HepG2 (cell line): ENCODE measurements at regions not wholly inside any gene's neighbourhood (a gene's known extent, or its start where the extent isn't known, plus 50 kb on each side); places are given as distances from the start of the nearest gene placed in this dataset.

Source experiments
- ATAC-seq: fragments of 200-7000 bp; cut with Tn5 transposase; 3 replicates; pipeline ENCODE4 v1.9.1; 2020; ENCODE audit warnings: mild to moderate bottlenecking, moderate library complexity
- BruUV-seq: library from RNA; stranded (reverse); fragments of 400-500 nt; replicated peaks from 2 replicates; lab custom pipeline; 2021; lab: Mats Ljungman, UMichigan
- CTCF ChIA-PET: fragments of 300-600 bp; formaldehyde crosslinking; extraction: SDS; loops from one replicate; lab custom pipeline; 2021; ENCODE audit warnings: low total read pairs, inconsistent platforms, low intra/inter-chr PET ratio; lab: Yijun Ruan, JAX
- POLR2A ChIA-PET: fragments of 350-600 bp; sonication (Branson Sonifier 250); formaldehyde crosslinking; loops from one replicate; lab custom pipeline; 2020; ENCODE audit warnings: antibody characterized with exemption, inconsistent platforms; lab: Yijun Ruan, JAX
- DNase-seq: peaks from one replicate; pipeline ENCODE4 v3.0.0-alpha.2; 2015; ENCODE audit warnings: low spot score
- FAIRE-seq: peaks from 3 replicates; lab custom pipeline; 2011; peaks lifted over from hg19 to GRCh38; lab: Jason Lieb, UNC
- H2AFZ ChIP-seq: one replicate; pipeline ENCODE4 v1.6.1; 2011; ENCODE audit warnings: low read length, inconsistent platforms
- H3K27ac ChIP-seq: fragments of 300-600 bp; 3 replicates; pipeline ENCODE4 v1.8.0; 2011; ENCODE audit warnings: mixed run types, mild to moderate bottlenecking, mixed read lengths, low read length, inconsistent platforms; ENCODE audit not compliant: insufficient read depth; ENCODE audit errors: extremely low read length
- H3K27me3 ChIP-seq, 2 experiments: fragments of 200-600 bp in 1 of 2; 2 replicates in 1 of 2; 3 replicates in 1 of 2; pipeline versions ENCODE4 v1.6.0 to v1.8.0; 2011; ENCODE audit warnings: low read length in 2 of 2, mild to moderate bottlenecking in 2 of 2, moderate library complexity in 2 of 2, inconsistent platforms in 1 of 2; ENCODE audit not compliant: insufficient read depth in 2 of 2, control insufficient read depth in 1 of 2
- H3K36me3 ChIP-seq, 2 experiments: fragments of 200-600 bp in 1 of 2; replicated peaks in 1 of 2; 2 replicates in 1 of 2; 3 replicates in 1 of 2; pipeline versions ENCODE4 v1.5.1 to v1.8.0; 2011; ENCODE audit warnings: low read length in 2 of 2, inconsistent platforms in 1 of 2; ENCODE audit not compliant: insufficient read depth in 2 of 2, control insufficient read depth in 1 of 2
- H3K4me1 ChIP-seq: 2 replicates; pipeline ENCODE4 v1.5.1; 2012; ENCODE audit warnings: low read length, inconsistent platforms; ENCODE audit not compliant: insufficient read depth
- H3K4me2 ChIP-seq: 2 replicates; pipeline ENCODE4 v1.6.0; 2011; ENCODE audit warnings: low read depth, low read length, inconsistent platforms
- H3K4me3 ChIP-seq, 3 experiments: fragments of 200-600 bp in 1 of 3; sonication (generic), shearing (Covaris generic) in 1 of 3; replicated peaks in 1 of 3; 2 replicates each; pipeline ENCODE4 v1.5.1; 2011 to 2016; ENCODE audit warnings: low read length in 3 of 3, inconsistent platforms in 2 of 3, low read depth in 2 of 3, mild to moderate bottlenecking in 2 of 3, control low read depth in 1 of 3, mixed read lengths in 1 of 3; ENCODE audit not compliant: insufficient read depth in 1 of 3
- H3K79me2 ChIP-seq: one replicate; pipeline ENCODE4 v1.6.1; 2011; ENCODE audit warnings: low read length, inconsistent platforms; ENCODE audit not compliant: insufficient read depth
- H3K9ac ChIP-seq: 2 replicates; pipeline ENCODE4 v1.6.0; 2011; ENCODE audit warnings: mild to moderate bottlenecking, low read depth, low read length, inconsistent platforms; ENCODE audit not compliant: insufficient read depth
- H3K9me3 ChIP-seq: 2 replicates; pipeline ENCODE4 v1.5.1; 2012; ENCODE audit warnings: mild to moderate bottlenecking, low read length
- H4K20me1 ChIP-seq: 2 replicates; pipeline ENCODE4 v1.6.0; 2011; ENCODE audit warnings: inconsistent platforms, mild to moderate bottlenecking, low read length, moderate library complexity; ENCODE audit not compliant: insufficient read depth
- ATF4 ChIP-seq, 2 experiments: fragments of 450-650 bp in 1 of 2; sonication (generic) in 1 of 2; formaldehyde crosslinking; IDR thresholded peaks; 2 replicates each; pipeline versions ENCODE4 v1.5.0 to v1.8.0; 2020 to 2022; ENCODE audit warnings: mild to moderate bottlenecking in 1 of 2, missing genetic modification reagents in 1 of 2
- CREM ChIP-seq, 2 experiments: sonication (generic) in 1 of 2; formaldehyde crosslinking in 1 of 2; IDR thresholded peaks; 2 replicates each; pipeline versions ENCODE4 v1.4.0 to v1.6.1; 2016 to 2020; ENCODE audit warnings: antibody characterized with exemption in 1 of 2, mild to moderate bottlenecking in 1 of 2, missing genetic modification reagents in 1 of 2
- DNMT1 ChIP-seq: sonication (generic); formaldehyde crosslinking; IDR thresholded peaks from 2 replicates; pipeline ENCODE4 v1.5.1; 2020; ENCODE audit warnings: mild to moderate bottlenecking, missing genetic modification reagents
- FOXA3 ChIP-seq: IDR thresholded peaks from 2 replicates; pipeline ENCODE4 v1.6.1; 2016; ENCODE audit warnings: missing genetic modification reagents, missing compliant biosample characterization
- FOXM1 ChIP-seq: sonication (generic); formaldehyde crosslinking; IDR thresholded peaks from 2 replicates; pipeline ENCODE4 v1.5.0; 2020; ENCODE audit warnings: missing genetic modification reagents
- HES4 ChIP-seq: sonication (generic); formaldehyde crosslinking; IDR thresholded peaks from 2 replicates; pipeline ENCODE4 v1.9.0; 2021; ENCODE audit warnings: mild to moderate bottlenecking, missing genetic modification reagents, borderline replicate concordance
- PRPF4 ChIP-seq: fragments of 200-400 bp; formaldehyde crosslinking; IDR thresholded peaks from 2 replicates; pipeline ENCODE4 v1.6.1; 2016; ENCODE audit warnings: low read length, low read depth; ENCODE audit not compliant: poor library complexity, severe bottlenecking
- ZBTB14 ChIP-seq: sonication (generic); formaldehyde crosslinking; IDR thresholded peaks from 2 replicates; pipeline ENCODE4 v1.4.0; 2020; ENCODE audit warnings: missing genetic modification reagents
- ZNF264 ChIP-seq: sonication (generic); formaldehyde crosslinking; IDR thresholded peaks from 2 replicates; pipeline ENCODE4 v1.4.0; 2020; ENCODE audit warnings: missing genetic modification reagents
- ZNF431 ChIP-seq: sonication (generic); formaldehyde crosslinking; IDR thresholded peaks from 2 replicates; pipeline ENCODE4 v1.9.0; 2022; ENCODE audit warnings: missing genetic modification reagents, low read depth, mild to moderate bottlenecking, borderline replicate concordance
- ZNF512B ChIP-seq: sonication (generic); formaldehyde crosslinking; IDR thresholded peaks from 2 replicates; pipeline ENCODE4 v1.5.1; 2020; ENCODE audit warnings: missing genetic modification reagents, mild to moderate bottlenecking, borderline replicate concordance
- ZSCAN9 ChIP-seq: IDR thresholded peaks from 2 replicates; pipeline ENCODE4 v1.6.1; 2016; ENCODE audit warnings: borderline replicate concordance
- WGBS: methylation state at CpG from one replicate; pipeline ENCODE4 v1.1.6; 2017; ENCODE audit warnings: low lambda C conversion rate; 5-methylcytosine and 5-hydroxymethylcytosine counted together
- in situ Hi-C: cut with HindIII; loops from 2 replicates; pipeline ENCODE4 v1.10.0; 2017; ENCODE audit warnings: low pct_unique_long_range_greater_than_20kb; ENCODE audit not compliant: extremely low pct_ligation_motif_present
- intact Hi-C: fragments of 100-400 bp; cut with micrococcal nuclease; formaldehyde crosslinking; loops from one replicate; pipeline ENCODE4 v1.10.0; 2022; ENCODE audit not compliant: unreplicated experiment
- TF ChIP-seq, protein P1 (sequence below): sonication (generic); formaldehyde crosslinking; IDR thresholded peaks from 2 replicates; pipeline ENCODE4 v1.8.0; 2023; ENCODE audit warnings: mild to moderate bottlenecking, missing genetic modification reagents

DNA sequence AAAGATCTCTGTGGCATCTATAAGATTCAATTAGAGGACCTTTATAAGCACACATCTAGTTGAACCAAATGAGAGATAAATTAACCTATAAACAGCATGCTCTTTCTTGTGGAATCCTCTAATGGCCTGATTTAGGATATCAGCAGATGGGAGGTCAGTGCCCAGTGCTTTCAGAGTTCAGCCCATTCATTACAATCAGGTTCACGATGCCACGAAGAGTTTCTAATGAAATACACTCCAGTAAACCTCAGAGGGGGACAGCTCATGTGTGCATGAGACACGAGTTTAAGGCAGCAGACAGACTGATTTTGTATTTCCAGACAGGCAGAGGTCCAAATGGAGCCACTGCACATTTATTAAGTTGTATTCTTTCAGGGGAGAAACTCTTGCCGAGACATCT lies 544.4 kb upstream of the PKN2 start:
- no peak for FAIRE-seq
- Histone ChIP-seq H3K4me3 (no peak overlapping the region), H3K9me3 (no peaks in the 10 kb centered on the region), H3K27me3 (no peaks in the 10 kb centered on the region), H4K20me1 (no peaks in the 10 kb centered on the region), H3K36me3 (no peaks in the 10 kb centered on the region)
- BruUV-seq = no TSS peak
- POLR2A ChIA-PET = no interaction called here
- CTCF ChIA-PET = no interaction called here
- in situ Hi-C loops = no loop called here
- TF ChIP-seq PRPF4 (no peak), ATF4 (CRISPR knock-in tag; IDR thresholded peaks at IDR 0.05) (no peak), DNMT1 (CRISPR knock-in tag) (no peak), HES4 (no peak), CREM (IDR thresholded peaks at IDR 0.05) (no peak), CREM (CRISPR knock-in tag; IDR thresholded peaks at IDR 0.05) (no peak)
- TF ChIP-seq, all 625 proteins: peak for 0
- DNase-seq (no peak), ATAC-seq (no peak)
- WGBS = 65% methylated on average over 4 of the region's 4 CpGs
- intact Hi-C loops = no loop called here
- H3K4me2 ChIP-seq = no peak overlapping the region
- H3K4me1 ChIP-seq = peaks cover 25% of the 10 kb centered on the region
- H3K27ac ChIP-seq = no peak overlapping the region
- H2AFZ ChIP-seq = no peak overlapping the region
- H3K9ac ChIP-seq = no peak overlapping the region
- no peaks in the 10 kb centered on the region for H3K79me2 ChIP-seq

GRCh38 chr1:88140325-88140724 lies 543.7 kb upstream of the PKN2 start:
- Histone ChIP-seq H3K79me2 (no peaks in the 10 kb centered on the region), H3K27ac (no peak overlapping the region), H3K9ac (no peak overlapping the region), H3K36me3 (no peaks in the 10 kb centered on the region), H3K9me3 (no peaks in the 10 kb centered on the region), H3K4me1 (peaks cover 32% of the 10 kb centered on the region), H4K20me1 (no peaks in the 10 kb centered on the region), H3K27me3 (no peaks in the 10 kb centered on the region), H3K4me3 (no peak overlapping the region), H2AFZ (no peak overlapping the region), H3K4me2 (no peak overlapping the region)
- ChIA-PET CTCF (no interaction called here), POLR2A (no interaction called here)
- intact Hi-C loops = no loop called here
- DNase-seq = no peak
- no peak for ATAC-seq
- BruUV-seq = no TSS peak
- in situ Hi-C loops = no loop called here
- 50% methylated on average over 1 of the region's 1 CpG for WGBS
- no peak for FAIRE-seq
- TF ChIP-seq ZSCAN9 (CRISPR knock-in tag) (no peak), ZNF264 (CRISPR knock-in tag) (no peak), ZBTB14 (CRISPR knock-in tag) (no peak), ZNF512B (CRISPR knock-in tag) (no peak), ZNF431 (CRISPR knock-in tag) (no peak), FOXA3 (CRISPR knock-in tag) (no peak), FOXM1 (CRISPR knock-in tag) (no peak)
- TF ChIP-seq, protein P1, sequence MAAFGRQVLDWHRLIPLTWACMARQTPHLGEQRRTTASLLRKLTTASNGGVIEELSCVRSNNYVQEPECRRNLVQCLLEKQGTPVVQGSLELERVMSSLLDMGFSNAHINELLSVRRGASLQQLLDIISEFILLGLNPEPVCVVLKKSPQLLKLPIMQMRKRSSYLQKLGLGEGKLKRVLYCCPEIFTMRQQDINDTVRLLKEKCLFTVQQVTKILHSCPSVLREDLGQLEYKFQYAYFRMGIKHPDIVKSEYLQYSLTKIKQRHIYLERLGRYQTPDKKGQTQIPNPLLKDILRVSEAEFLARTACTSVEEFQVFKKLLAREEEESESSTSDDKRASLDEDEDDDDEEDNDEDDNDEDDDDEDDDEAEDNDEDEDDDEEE (CRISPR knock-in tag) = no peak
